ENCODE measurements at regions not wholly inside any gene's neighbourhood (a gene's known extent, or its start where the extent isn't known, plus 50 kb on each side); places are given as distances from the start of the nearest gene placed in this dataset.

DNA sequence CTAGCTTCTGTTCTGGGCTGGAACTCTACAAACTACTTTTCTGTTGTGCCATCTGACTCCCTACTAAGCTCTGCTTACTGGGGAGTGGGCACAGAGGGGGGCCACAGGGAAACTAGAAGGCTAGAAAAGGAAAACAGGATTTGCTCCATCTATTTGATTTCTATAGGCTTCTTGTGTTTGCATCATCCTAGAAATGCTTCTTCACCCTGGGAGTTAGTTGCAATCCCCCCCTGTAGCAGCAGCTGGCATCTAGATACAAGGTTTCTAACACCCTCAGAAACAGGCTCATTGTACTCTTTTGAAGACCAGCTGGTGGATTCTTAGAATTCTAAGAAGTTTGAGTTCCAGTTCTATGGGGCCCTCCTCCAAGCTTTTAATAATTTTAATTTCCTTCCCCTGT, 213.4 kb downstream of the TMA16 start:
- Histone ChIP-seq H3T11ph (ENCODE audit: low read length) (no peak overlapping the region), H2BK20ac (ENCODE audit: low read depth, low read length, poor library complexity, severe bottlenecking) (no peak overlapping the region), H2BK15ac (ENCODE audit: low read depth, low read length) (no peak overlapping the region), H4K5ac (ENCODE audit: insufficient read length, low read depth, low read length) (no peak overlapping the region), H2BK5ac (ENCODE audit: insufficient read length, low read length) (no peak overlapping the region), H3K14ac (ENCODE audit: insufficient read depth, low read length) (no peak overlapping the region), H4K91ac (ENCODE audit: insufficient read length, low read depth, low read length) (no peak overlapping the region), H2AK5ac (ENCODE audit: insufficient read length, low read length) (no peak overlapping the region), H3K27me3 (ENCODE audit: insufficient read depth, low read length) (no peaks in the 10 kb centered on the region), H3K23me2 (ENCODE audit: insufficient read length, low read depth, low read length, poor library complexity, severe bottlenecking) (no peaks in the 10 kb centered on the region), H3K79me2 (ENCODE audit: insufficient read depth, low read length) (no peaks in the 10 kb centered on the region), H3K4ac (ENCODE audit: low read depth, low read length) (no peak overlapping the region), H2BK120ac (ENCODE audit: low read depth, low read length, poor library complexity, severe bottlenecking) (no peak overlapping the region), H4K8ac (replicated peaks; ENCODE audit: insufficient read length, low read depth, low read length) (no peak overlapping the region), H3K18ac (ENCODE audit: insufficient read length, low read depth, low read length) (no peak overlapping the region), H3K27ac (ENCODE audit: insufficient read length, low read depth, low read length) (no peak overlapping the region), H3K4me2 (ENCODE audit: insufficient read depth, insufficient read length, low read length) (no peak overlapping the region), H2AFZ (ENCODE audit: low read length) (no peak overlapping the region), H3K9ac (ENCODE audit: extremely low read depth, insufficient read length, low read length) (no peak overlapping the region), H3K9me3 (ENCODE audit: control insufficient read depth, low read depth, low read length) (no peaks in the 10 kb centered on the region), H3K23ac (ENCODE audit: insufficient read length, low read depth, low read length) (no peak overlapping the region), H3K4me1 (ENCODE audit: insufficient read depth, low read length) (no peaks in the 10 kb centered on the region), H4K20me1 (ENCODE audit: control insufficient read depth, insufficient read depth, insufficient read length) (no peaks in the 10 kb centered on the region), H2BK12ac (ENCODE audit: insufficient read length, low read depth, low read length) (no peak overlapping the region), H3K56ac (ENCODE audit: insufficient read length, low read depth, low read length) (no peak overlapping the region), H3K79me1 (ENCODE audit: insufficient read depth, low read depth, low read length, poor library complexity, severe bottlenecking) (no peaks in the 10 kb centered on the region)
- Mint-ChIP-seq H3K27me3 (ENCODE audit: low read depth) (no peaks in the 10 kb centered on the region), H3K27ac (peak overlapping the region in 2 of 3 experiments; percentile 14 to 82; a peak in 3 of 7 replicates), H3K9me3 (no peaks in the 10 kb centered on the region), H3K4me1 (peaks cover 3 to 9% of the 10 kb centered on the region in 2 experiments; a peak in 3 of 4 replicates), H3K36me3 (ENCODE audit: insufficient read depth in 1 of 3, low read depth in 3 of 3) (no peaks in the 10 kb centered on the region), H3K4me3 (no peak overlapping the region)
- no peak for TF ChIP-seq CTCF (conservative IDR thresholded peaks at IDR 0.05)
- DNase-seq = no peak
